ENCODE measurements at regions not wholly inside any gene's neighbourhood (a gene's known extent, or its start where the extent isn't known, plus 50 kb on each side); places are given as distances from the start of the nearest gene placed in this dataset.

DNA sequence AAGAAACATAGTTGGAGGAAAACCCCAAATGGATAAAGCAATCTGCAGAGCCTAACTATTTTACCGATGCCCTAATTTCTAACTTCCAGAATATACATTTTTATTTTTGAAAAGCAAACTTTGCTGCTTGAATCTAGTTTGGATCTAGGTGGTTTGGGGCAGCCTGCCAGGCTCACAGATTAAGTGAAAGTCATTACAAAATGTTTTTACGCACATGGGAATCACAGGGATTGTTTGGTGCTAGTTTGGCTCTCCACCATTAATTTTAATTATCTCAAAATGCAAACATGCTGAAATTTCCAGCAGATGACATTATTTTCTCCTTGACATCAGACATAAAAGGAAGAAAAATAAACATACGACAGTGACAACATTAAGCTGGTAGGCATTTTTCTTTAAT is 166.7 kb upstream of the INHBA start:
- TF ChIP-seq EZH2 (IDR thresholded peaks at IDR 0.05) (no peak), EZH2phosphoT487 (IDR thresholded peaks at IDR 0.05) (no peak)
- TF ChIP-seq, protein P1, sequence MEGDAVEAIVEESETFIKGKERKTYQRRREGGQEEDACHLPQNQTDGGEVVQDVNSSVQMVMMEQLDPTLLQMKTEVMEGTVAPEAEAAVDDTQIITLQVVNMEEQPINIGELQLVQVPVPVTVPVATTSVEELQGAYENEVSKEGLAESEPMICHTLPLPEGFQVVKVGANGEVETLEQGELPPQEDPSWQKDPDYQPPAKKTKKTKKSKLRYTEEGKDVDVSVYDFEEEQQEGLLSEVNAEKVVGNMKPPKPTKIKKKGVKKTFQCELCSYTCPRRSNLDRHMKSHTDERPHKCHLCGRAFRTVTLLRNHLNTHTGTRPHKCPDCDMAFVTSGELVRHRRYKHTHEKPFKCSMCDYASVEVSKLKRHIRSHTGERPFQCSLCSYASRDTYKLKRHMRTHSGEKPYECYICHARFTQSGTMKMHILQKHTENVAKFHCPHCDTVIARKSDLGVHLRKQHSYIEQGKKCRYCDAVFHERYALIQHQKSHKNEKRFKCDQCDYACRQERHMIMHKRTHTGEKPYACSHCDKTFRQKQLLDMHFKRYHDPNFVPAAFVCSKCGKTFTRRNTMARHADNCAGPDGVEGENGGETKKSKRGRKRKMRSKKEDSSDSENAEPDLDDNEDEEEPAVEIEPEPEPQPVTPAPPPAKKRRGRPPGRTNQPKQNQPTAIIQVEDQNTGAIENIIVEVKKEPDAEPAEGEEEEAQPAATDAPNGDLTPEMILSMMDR (IDR thresholded peaks at IDR 0.05) = no peak

Measured in neural progenitor cell (in vitro differentiated cells).